A673 (cell line): ENCODE measurements at regions not wholly inside any gene's neighbourhood (a gene's known extent, or its start where the extent isn't known, plus 50 kb on each side); places are given as distances from the start of the nearest gene placed in this dataset.

Experiments
- BruUV-seq: library from RNA; stranded (reverse); fragments of 400-500 nt; replicated peaks from 2 replicates; lab custom pipeline; 2021; lab: Mats Ljungman, UMichigan
- CTCF ChIA-PET: fragments of 300-600 bp; sonication (Branson Sonifier 250); formaldehyde crosslinking; loops from one replicate; lab custom pipeline; 2022; ENCODE audit warnings: antibody characterized with exemption; lab: Charles Lee
- POLR2A ChIA-PET: fragments of 300-600 bp; sonication (Branson Sonifier 250); formaldehyde crosslinking; loops from one replicate; lab custom pipeline; 2022; ENCODE audit warnings: antibody characterized with exemption; ENCODE audit not compliant: low non-redundant PET; lab: Charles Lee
- DNase-seq: peaks from one replicate; pipeline ENCODE4 v3.0.0-alpha.2; 2015; ENCODE audit warnings: low spot score
- H3K27ac ChIP-seq: fragments of 200-600 bp; sonication (generic); 2 replicates; pipeline ENCODE4 v1.5.1; 2016; ENCODE audit warnings: mixed run types, low read depth, mild to moderate bottlenecking, mixed read lengths, antibody characterized with exemption, low read length; ENCODE audit not compliant: poor library complexity, severe bottlenecking
- H3K27me3 ChIP-seq: fragments of 200-600 bp; sonication (generic); replicated peaks from 2 replicates; pipeline ENCODE4 v1.6.1; 2017; ENCODE audit warnings: mixed run types, low read depth, mild to moderate bottlenecking, mixed read lengths, antibody characterized with exemption, low read length; ENCODE audit not compliant: insufficient read depth, poor library complexity
- H3K36me3 ChIP-seq: fragments of 200-600 bp; sonication (generic); 2 replicates; pipeline ENCODE4 v1.6.1; 2016; ENCODE audit warnings: mixed run types, mild to moderate bottlenecking, mixed read lengths, antibody characterized with exemption, low read length; ENCODE audit not compliant: insufficient read depth, poor library complexity, severe bottlenecking
- H3K4me1 ChIP-seq: fragments of 200-600 bp; sonication (generic); 2 replicates; pipeline ENCODE4 v1.6.1; 2017; ENCODE audit warnings: mixed run types, mild to moderate bottlenecking, mixed read lengths, antibody characterized with exemption, low read length; ENCODE audit not compliant: insufficient read depth, poor library complexity, severe bottlenecking
- H3K4me3 ChIP-seq: fragments of 200-600 bp; sonication (generic); 2 replicates; pipeline ENCODE4 v1.5.1; 2016; ENCODE audit warnings: low read depth, mixed run types, mild to moderate bottlenecking, mixed read lengths, low read length; ENCODE audit not compliant: poor library complexity, severe bottlenecking
- H3K9me3 ChIP-seq: fragments of 200-600 bp; sonication (generic); 2 replicates; pipeline ENCODE4 v1.6.1; 2016; ENCODE audit warnings: mixed run types, low read depth, mild to moderate bottlenecking, mixed read lengths, antibody characterized with exemption, low read length; ENCODE audit not compliant: poor library complexity, severe bottlenecking
- CTCF ChIP-seq: fragments of 300-800, 200-600 bp; sonication (generic); conservative IDR thresholded peaks from 2 replicates; pipeline ENCODE4 v1.5.1; 2017; ENCODE audit warnings: low read depth, mild to moderate bottlenecking, antibody characterized with exemption, low read length, moderate library complexity, mixed read lengths
- EZH2 ChIP-seq: fragments of 200-600 bp; sonication (generic); IDR thresholded peaks from 2 replicates; pipeline ENCODE4 v1.6.1; 2017; ENCODE audit warnings: borderline replicate concordance, low read depth, mild to moderate bottlenecking, mixed read lengths, antibody characterized with exemption, low read length; ENCODE audit not compliant: poor library complexity, severe bottlenecking
- intact Hi-C: fragments of 100-400 bp; cut with micrococcal nuclease; formaldehyde crosslinking; loops from one replicate; pipeline ENCODE4 v1.10.0; 2022; ENCODE audit not compliant: unreplicated experiment

GRCh38 chr13:21942061-21942460 is 271.2 kb downstream of the FGF9 start:
- TF ChIP-seq EZH2 (no peak), CTCF (no peak)
- peaks cover 8% of the 10 kb centered on the region for H3K9me3 ChIP-seq
- H3K4me1 ChIP-seq: no peaks in the 10 kb centered on the region
- no peaks in the 10 kb centered on the region for H3K36me3 ChIP-seq
- no peak overlapping the region for H3K4me3 ChIP-seq
- ChIA-PET POLR2A (no interaction called here), CTCF (no interaction called here)
- H3K27ac ChIP-seq: no peak overlapping the region
- no TSS peak for BruUV-seq
- intact Hi-C loops: no loop called here
- no peaks in the 10 kb centered on the region for H3K27me3 ChIP-seq
- DNase-seq: no peak

GRCh38 chr13:21944610-21945009 is 273.7 kb downstream of the FGF9 start:
- BruUV-seq: no TSS peak
- intact Hi-C loops: no loop called here
- H3K4me1 ChIP-seq: no peaks in the 10 kb centered on the region
- CTCF ChIA-PET: no interaction called here
- no peak overlapping the region for H3K4me3 ChIP-seq
- POLR2A ChIA-PET: no interaction called here
- no peak overlapping the region for H3K27ac ChIP-seq
- TF ChIP-seq EZH2: no peak
- H3K9me3 ChIP-seq: peaks cover 8% of the 10 kb centered on the region
- H3K36me3 ChIP-seq: no peaks in the 10 kb centered on the region
- DNase-seq: no peak
- no peaks in the 10 kb centered on the region for H3K27me3 ChIP-seq

- DNase-seq: no peak
- Histone ChIP-seq H3K36me3 (no peaks in the 10 kb centered on the region), H3K27ac (no peak overlapping the region), H3K4me3 (no peak overlapping the region), H3K9me3 (peaks cover 8% of the 10 kb centered on the region), H3K4me1 (no peaks in the 10 kb centered on the region), H3K27me3 (no peaks in the 10 kb centered on the region)
- POLR2A ChIA-PET: no interaction called here
- no TSS peak for BruUV-seq
- intact Hi-C loops: no loop called here
- TF ChIP-seq CTCF: no peak
- TF ChIP-seq EZH2: no peak
- CTCF ChIA-PET: no interaction called here
Measured at GRCh38 chr13:21945195-21945594, 274.3 kb downstream of the FGF9 start.

- peaks cover 8% of the 10 kb centered on the region for H3K9me3 ChIP-seq
- no peaks in the 10 kb centered on the region for H3K4me1 ChIP-seq
- DNase-seq: no peak
- intact Hi-C loops: no loop called here
- BruUV-seq: no TSS peak
- ChIA-PET CTCF (no interaction called here), POLR2A (no interaction called here)
- no peaks in the 10 kb centered on the region for H3K36me3 ChIP-seq
- TF ChIP-seq CTCF (no peak), EZH2 (no peak)
- no peaks in the 10 kb centered on the region for H3K27me3 ChIP-seq
- no peak overlapping the region for H3K4me3 ChIP-seq
- H3K27ac ChIP-seq: no peak overlapping the region
Measured at GRCh38 chr13:21946964-21947363, 276.1 kb downstream of the FGF9 start.
